Peyer's patch (tissue), 4 donors: ENCODE measurements at regions not wholly inside any gene's neighbourhood (a gene's known extent, or its start where the extent isn't known, plus 50 kb on each side); places are given as distances from the start of the nearest gene placed in this dataset.

Experiments used
- DNase-seq, 3 donors: peaks; one replicate each; pipeline ENCODE4 v3.0.0-alpha.2; 2017 to 2019
- H3K27ac ChIP-seq, 4 donors: fragments of 200-600 bp; sonication (generic); one replicate each; pipeline ENCODE4 v1.5.1; 2016 to 2019
- H3K27me3 ChIP-seq, 2 donors: fragments of 200-600 bp; sonication (generic); one replicate each; pipeline ENCODE4 v1.5.1; 2019
- H3K36me3 ChIP-seq, 3 donors: fragments of 200-600 bp; sonication (generic); one replicate each; pipeline ENCODE4 v1.5.1; 2016 to 2019
- H3K4me1 ChIP-seq, 4 donors: fragments of 200-600 bp; sonication (generic); one replicate each; pipeline ENCODE4 v1.5.1; 2016 to 2019
- H3K4me3 ChIP-seq, 4 donors: fragments of 200-600 bp; sonication (generic); 1 replicate in 3 of 4; 2 replicates in 1 of 4; pipeline ENCODE4 v1.5.1; 2016 to 2019; ENCODE audit warnings: mild to moderate bottlenecking in 1 of 4
- H3K9me3 ChIP-seq, 4 donors: fragments of 200-600 bp; sonication (generic); one replicate each; pipeline ENCODE4 v1.5.1; 2016 to 2019; ENCODE audit warnings: mild to moderate bottlenecking in 1 of 4
- CTCF ChIP-seq, 6 experiments: fragments of 450-650 bp in 4 of 6; fragments of 200-600 bp in 2 of 6; sonication (generic) in 1 of 6; IDR thresholded peaks; one replicate each; pipeline ENCODE4 v1.5.1; 2017 to 2019; ENCODE audit warnings: antibody characterized with exemption in 6 of 6, mild to moderate bottlenecking in 3 of 6, moderate library complexity in 1 of 6
- POLR2A ChIP-seq, 2 donors: fragments of 450-650 bp; IDR thresholded peaks; one replicate each; pipeline ENCODE4 v1.5.1; 2017; ENCODE audit warnings: antibody characterized with exemption in 2 of 2, mild to moderate bottlenecking in 2 of 2, moderate library complexity in 2 of 2

DNA sequence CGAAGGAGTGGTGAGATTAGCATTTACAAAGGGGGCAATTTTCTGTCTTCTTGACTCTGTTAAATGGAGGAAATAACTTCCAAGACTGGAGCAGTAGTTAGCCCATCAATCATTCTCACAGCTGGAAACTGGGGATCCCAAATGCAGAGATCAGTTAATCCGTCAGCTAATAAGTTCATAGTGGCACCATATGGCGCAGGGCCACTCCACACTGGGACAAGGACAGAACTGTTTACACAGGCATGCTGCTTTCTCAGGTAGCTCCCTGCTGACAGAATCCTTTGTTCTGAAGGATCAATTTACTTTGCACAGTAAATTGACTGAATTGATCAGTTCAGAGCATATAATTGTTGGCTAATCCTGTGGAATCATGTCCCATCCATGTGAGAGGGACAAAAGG lies 395.7 kb downstream of the TMEM161B start:
- Histone ChIP-seq H3K9me3 (no peaks in the 10 kb centered on the region), H3K4me3 (no peak overlapping the region), H3K27me3 (no peaks in the 10 kb centered on the region), H3K27ac (no peak overlapping the region), H3K36me3 (no peaks in the 10 kb centered on the region), H3K4me1 (no peaks in the 10 kb centered on the region)
- no peak for TF ChIP-seq CTCF (IDR thresholded peaks at IDR 0.05)
- DNase-seq, result no peak

DNA sequence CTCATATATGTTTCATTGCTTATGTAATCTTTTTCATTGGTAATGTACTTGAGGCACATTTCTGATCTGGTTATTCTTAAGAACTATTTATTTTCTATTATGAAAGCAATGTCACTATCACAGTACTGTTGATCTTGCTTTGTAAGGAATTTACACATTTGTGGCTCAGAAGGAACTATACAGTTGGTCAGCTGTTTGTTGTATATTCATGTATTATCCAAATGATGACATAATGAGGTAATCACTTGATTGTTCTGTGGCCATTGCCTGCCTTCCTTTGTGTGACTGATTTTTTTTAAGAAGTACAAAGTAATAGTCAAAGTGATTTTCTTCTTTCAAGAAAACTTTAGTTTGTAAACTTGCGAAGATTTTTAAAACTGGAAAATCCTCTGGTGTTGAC lies 399.9 kb downstream of the TMEM161B start:
- TF ChIP-seq POLR2A (IDR thresholded peaks at IDR 0.05) (no peak), CTCF (IDR thresholded peaks at IDR 0.05) (no peak)
- H3K36me3 ChIP-seq, result no peaks in the 10 kb centered on the region

GRCh38 chr5:87867281-87867680 lies 401.4 kb downstream of the TMEM161B start:
- Histone ChIP-seq H3K9me3 (no peaks in the 10 kb centered on the region), H3K27me3 (no peaks in the 10 kb centered on the region), H3K27ac (no peak overlapping the region), H3K4me1 (no peaks in the 10 kb centered on the region), H3K4me3 (no peak overlapping the region), H3K36me3 (no peaks in the 10 kb centered on the region)
- TF ChIP-seq CTCF (IDR thresholded peaks at IDR 0.05), result no peak
- no peak for TF ChIP-seq POLR2A (IDR thresholded peaks at IDR 0.05)
- no peak for DNase-seq

More for the DNA sequence above, 399.9 kb downstream of the TMEM161B start:
- DNase-seq, result no peak
- H3K27ac ChIP-seq, result no peak overlapping the region
- H3K4me3 ChIP-seq, result no peak overlapping the region
- no peaks in the 10 kb centered on the region for H3K27me3 ChIP-seq
- H3K4me1 ChIP-seq, result no peaks in the 10 kb centered on the region
- H3K9me3 ChIP-seq, result no peaks in the 10 kb centered on the region

- TF ChIP-seq POLR2A (IDR thresholded peaks at IDR 0.05) (no peak), CTCF (IDR thresholded peaks at IDR 0.05) (no peak)
Observed at GRCh38 chr5:87853541-87853940, 415.1 kb downstream of the TMEM161B start.

DNA sequence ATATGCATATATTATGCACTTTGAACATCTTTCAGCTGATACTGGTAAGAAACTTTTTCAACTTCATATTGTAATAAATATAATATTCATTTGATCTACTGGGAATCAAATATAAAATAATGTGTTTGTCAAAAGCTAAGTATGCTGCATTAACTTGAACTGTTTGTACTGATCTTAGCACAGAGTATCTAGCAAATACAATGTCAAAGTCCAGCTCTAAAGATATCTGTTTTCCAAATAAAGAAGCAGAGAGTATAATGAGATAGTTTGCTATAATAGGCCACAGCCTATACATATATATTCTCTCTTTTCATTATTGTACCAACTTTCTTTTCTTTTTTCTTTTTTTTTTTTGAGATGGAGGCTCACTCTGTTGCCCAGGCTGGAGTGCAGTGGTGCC lies 417.0 kb downstream of the TMEM161B start:
- Histone ChIP-seq H3K36me3 (no peaks in the 10 kb centered on the region), H3K9me3 (no peaks in the 10 kb centered on the region), H3K27ac (no peak overlapping the region), H3K4me1 (no peaks in the 10 kb centered on the region), H3K27me3 (no peaks in the 10 kb centered on the region), H3K4me3 (no peak overlapping the region)
- TF ChIP-seq POLR2A (IDR thresholded peaks at IDR 0.05) (no peak), CTCF (IDR thresholded peaks at IDR 0.05) (no peak)
- no peak for DNase-seq

More at GRCh38 chr5:87853541-87853940, 415.1 kb downstream of the TMEM161B start:
- no peak overlapping the region for H3K27ac ChIP-seq
- no peak overlapping the region for H3K4me3 ChIP-seq
- DNase-seq, result no peak
- no peaks in the 10 kb centered on the region for H3K4me1 ChIP-seq
- no peaks in the 10 kb centered on the region for H3K36me3 ChIP-seq
- no peaks in the 10 kb centered on the region for H3K9me3 ChIP-seq
- no peaks in the 10 kb centered on the region for H3K27me3 ChIP-seq

DNA sequence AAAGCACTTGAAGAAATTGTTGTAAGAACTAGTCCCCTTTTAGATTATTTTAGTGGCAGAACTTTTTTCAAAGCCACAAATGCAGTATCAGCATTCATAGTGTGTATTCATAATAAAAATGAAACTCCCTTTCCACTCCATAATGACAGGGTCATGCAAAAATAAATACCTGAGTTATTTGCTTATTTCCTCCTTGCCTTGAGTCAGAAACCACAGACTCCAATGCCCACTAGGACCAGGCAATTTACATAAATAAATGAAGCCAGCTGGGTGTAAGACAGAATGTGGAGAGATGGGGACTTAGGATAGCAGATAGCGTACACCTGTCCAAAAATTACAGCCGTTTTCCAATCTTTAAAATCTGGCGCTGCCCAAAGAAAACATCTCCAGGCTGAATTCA lies 417.8 kb downstream of the TMEM161B start:
- TF ChIP-seq POLR2A (IDR thresholded peaks at IDR 0.05), result no peak
- TF ChIP-seq CTCF (IDR thresholded peaks at IDR 0.05), result no peak

More for the DNA sequence above, 417.8 kb downstream of the TMEM161B start:
- Histone ChIP-seq H3K36me3 (no peaks in the 10 kb centered on the region), H3K4me3 (no peak overlapping the region), H3K27ac (no peak overlapping the region), H3K4me1 (no peaks in the 10 kb centered on the region), H3K27me3 (no peaks in the 10 kb centered on the region), H3K9me3 (no peaks in the 10 kb centered on the region)
- DNase-seq, result no peak
